ENCODE measurements at regions not wholly inside any gene's neighbourhood (a gene's known extent, or its start where the extent isn't known, plus 50 kb on each side); places are given as distances from the start of the nearest gene placed in this dataset.
"Not testable (repeated sequence)": the region's sequence is repeated elsewhere in the genome, so short reads cannot be mapped to it uniquely, and the experiment has no call there.

DNA sequence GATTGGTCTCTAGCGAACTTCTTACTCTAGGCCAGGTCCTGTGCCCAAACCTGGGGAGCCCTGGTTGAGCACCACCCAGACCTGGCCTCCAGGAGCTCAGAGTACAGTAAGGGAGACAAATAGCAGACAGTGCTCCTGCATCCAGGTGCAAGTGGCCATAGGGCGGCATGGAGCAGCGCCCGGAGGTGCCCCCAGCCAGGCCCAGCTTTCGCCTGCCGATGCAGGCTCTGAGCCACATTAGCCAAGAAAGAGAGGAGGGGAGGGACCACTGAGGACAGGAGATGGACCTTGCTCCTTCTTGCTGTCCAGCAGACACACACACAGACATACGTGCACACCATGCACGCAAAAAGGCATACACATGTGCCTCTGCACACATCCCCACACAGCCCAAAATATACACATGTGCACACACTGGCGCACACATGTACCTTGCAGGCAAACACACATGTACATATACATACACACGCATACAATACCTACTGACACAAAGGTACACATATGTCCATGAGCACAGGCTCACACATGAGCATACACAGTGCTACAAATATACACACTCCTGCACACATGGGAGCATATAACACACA lies 68.7 kb upstream of the FGF3 start:
- DNase-seq, result no peak

DNA sequence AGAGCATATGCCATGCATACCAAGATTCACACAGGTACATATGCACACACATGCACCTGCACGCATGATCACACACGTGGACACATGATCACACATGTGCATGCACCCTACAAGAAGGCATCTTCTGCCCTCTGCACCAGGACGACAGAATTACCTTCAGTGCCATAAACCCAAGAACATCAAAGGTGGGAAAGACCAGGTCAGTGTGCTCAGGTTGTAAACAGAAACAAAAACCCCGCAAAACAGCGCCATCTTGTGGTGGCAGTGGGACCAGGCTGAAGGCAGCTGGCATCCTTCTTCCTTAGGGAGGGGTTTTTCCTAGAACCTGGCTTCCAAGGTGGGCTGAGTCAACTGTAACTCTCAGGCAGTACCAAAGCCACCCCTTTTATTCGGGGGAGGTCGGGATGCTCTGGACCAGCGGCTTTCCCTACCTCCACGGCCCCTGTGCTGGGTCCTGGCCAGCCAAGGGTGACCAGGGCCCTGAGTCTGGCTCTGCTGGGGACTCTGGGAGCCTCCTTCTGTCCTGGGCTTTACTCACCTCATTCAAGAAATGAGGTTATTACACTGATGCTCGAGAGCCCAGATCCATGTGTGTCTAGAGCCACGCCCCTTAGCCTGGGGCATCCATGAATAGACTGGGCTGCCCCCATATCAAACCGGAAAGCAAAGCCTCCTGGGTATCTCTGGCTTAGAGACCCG lies 69.4 kb upstream of the FGF3 start:
- DNase-seq, result peak; percentile 80

DNA sequence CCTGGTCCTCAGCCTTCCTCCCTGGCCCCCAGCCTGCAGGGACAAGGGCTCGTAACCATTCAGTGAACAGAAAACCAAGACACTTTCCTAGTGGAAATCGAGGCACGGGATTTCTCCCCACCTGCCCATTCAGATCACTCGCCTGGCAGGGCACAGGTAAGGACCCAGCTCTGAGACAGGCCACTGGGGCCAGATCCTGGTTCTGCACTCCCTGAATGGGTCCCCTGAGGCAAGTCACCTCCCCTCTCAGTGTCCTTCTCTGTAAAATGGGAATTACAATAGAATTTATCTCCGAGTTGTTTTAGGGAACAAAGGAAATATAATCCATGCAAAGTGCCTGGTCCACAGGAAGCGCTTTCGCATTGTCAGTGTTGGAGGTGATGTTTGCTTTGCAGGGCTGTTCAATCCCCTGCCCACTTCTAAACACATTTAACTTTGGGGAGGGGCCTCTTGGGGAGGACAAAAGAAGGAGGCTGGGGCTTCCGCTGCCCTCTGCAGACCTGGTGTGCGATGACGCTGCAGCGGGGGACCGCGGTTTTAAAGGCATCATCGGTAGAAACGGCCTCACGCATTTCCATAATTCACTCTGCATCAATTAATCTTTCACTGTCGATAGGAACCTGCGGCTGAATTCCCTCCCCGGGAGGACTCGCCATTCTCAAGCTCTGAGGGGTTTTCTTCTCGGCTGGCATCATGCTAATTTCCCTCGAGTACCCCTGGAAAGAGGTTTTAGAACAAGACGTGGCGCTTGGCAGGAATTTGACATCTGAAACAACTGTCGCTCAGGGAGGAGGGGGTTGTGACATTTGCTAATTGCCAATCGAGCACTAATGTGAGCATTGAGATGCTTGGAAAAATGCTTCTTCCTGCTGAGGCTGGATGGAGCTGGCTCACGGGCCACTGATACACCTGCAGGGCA lies 70.4 kb upstream of the FGF3 start:
- DNase-seq, result no peak

DNA sequence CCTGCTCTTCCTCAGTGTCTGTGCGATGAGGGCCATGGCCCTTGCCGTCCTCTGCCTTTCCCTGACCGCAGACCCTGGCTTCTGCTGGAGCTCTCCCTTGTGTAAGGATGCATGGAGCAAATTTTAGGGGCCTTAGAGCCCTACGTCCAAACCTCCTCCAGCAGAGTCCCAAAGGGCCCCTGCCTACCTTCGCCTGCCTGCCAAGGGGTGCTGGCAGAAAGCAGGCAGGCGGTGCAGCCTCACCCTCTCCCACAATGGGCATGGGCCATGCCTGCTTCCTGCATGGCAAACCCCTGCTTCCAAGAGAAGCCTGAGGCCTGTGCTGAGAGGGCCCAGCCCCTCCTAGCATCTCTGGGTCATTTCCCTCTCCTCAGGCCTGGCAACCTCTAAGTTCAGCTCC lies 71.3 kb upstream of the FGF3 start:
- DNase-seq, result no peak

DNA sequence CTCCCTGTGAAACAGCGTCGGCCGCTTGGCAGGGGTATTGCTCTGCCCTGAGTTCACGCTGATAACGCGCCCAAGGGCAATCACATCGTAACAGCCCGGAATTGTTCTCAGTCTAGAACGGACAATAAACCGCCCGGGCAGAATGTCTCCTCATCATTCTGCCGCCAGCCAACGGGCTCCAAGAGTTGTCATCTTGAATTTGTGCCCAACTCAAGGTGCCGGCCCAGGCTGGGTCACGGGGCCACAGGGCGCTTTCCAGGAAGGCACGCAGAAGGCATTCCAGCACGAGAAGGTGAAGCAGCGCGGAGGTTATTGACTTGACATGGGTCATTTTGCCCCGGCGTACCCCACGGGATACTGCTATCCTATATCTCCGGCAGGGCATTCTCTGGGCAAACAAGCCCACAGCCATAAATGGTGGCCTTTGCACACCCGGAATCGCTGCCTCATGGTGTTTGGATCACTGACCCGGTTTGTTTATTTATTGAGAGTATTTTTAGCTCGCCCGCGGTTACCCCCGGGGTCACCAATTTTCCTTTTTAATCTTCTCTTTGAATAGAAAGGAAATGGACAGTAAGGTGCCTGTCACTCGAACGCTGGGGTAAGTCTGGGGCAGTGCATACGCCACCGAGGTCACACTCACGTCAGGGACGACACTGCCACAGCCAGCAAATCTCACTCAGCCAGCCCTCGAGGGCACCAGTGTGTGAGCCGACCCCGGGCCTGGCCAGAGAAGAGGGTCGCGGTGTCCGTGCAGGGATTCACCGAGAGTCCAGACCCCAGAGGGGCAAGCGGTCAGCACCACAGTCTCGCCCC lies 72.4 kb upstream of the FGF3 start:
- DNase-seq, result no peak

DNA sequence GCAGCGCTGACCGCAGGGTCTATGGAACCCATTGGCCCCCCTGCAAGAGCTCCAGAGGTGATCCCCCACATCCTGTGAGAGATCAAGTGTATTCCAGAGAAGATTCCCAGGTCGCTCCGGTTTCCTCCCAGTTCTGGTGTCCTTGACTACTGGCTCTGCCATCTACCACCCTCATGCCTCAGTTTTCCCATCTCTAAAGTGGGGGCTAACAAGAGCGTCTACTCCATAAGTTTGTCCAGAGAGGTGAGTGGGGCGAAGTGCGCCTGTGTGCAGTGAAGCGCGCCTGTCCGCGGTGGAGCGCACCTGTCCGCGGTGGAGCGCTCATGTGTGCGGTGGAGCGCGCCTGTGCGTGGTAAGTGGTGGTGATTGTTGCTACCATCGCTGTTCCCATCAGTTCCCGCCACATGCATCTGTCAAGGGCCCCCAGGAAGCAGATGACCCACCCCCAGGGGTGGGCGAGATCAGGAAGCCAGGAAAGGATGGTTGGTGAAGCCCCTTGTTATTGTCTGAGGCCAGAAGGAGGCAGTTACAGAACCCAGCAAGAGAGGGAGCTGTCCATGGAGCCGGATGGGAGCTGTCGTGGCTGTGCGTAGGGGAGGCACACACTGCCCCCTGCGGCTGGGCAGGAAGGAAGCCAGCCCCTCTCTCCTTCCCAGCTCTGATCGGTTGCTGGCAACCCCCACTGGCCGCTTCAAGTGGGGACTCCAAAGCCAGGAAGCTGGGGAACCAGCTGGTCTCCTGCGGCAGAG lies 73.2 kb upstream of the FGF3 start:
- no peak for DNase-seq

DNA sequence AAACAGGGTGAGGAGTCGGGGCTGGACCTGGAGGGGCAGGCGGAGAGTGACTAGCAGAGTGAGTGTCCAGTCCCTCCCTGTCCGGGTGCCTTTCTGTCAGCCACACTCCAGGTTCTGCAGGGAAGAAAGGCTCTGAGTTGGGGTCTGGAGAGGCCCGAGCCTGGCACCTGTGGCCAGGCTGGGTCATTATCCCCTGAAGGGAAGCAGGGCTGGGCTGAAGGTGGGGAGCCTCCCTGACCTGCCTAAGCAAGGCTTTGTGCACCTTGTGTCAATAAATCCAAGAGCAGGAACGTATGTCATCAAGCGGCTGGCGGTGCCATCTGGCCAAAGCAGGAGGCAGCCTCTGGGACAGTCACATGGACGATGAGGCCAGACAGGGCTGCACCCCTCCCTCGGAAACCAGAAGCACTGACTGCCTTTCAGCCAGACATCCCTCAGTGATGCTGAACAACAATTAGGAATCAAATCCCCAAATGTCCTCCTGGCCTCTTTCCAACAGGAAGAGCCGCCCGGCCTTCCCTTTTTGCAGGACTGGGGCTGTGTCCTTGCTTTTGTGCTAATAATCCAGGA lies 73.9 kb upstream of the FGF3 start:
- peak; percentile 28 for DNase-seq

DNA sequence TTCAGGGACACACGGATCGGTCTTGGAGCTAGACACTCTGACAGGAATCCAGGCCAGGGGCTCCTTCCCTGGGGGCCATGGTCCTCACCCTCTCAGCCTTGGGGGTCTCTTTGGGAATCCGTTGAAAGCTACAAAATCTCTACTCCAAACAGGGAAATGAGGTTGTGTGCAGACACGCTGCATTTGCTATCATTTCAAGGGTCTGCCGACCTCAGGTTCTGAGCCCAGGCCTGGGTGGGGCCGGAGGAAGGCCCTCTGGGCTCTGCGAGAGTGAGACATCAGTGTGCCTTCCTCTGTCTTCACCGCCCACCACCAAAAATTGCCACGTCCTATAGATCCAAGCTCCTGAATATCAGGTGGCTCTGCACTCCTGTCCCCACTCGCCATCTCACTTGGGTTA lies 74.4 kb upstream of the FGF3 start:
- no peak for DNase-seq

DNA sequence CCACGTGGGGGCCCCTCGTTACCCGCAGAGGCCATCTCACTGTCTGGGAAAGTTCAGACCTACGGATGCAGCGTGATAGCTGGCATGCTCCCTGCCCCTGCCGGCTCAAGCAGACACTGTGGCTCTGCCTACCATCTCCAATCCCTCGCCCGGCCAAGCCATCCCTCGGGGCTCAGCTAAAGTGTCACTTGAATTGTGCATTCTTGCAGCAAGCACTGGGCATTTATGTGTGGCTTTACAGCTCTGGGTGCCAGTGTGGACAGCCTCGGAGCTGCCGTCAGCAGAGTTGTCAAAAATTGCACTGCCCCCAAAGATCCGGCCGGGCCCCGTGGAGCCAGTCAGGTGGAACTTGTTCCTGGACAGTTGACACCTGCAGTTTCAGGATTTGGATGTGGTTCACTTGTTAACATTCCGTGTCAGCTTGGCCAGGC lies 75.0 kb upstream of the FGF3 start:
- DNase-seq, result no peak

DNA sequence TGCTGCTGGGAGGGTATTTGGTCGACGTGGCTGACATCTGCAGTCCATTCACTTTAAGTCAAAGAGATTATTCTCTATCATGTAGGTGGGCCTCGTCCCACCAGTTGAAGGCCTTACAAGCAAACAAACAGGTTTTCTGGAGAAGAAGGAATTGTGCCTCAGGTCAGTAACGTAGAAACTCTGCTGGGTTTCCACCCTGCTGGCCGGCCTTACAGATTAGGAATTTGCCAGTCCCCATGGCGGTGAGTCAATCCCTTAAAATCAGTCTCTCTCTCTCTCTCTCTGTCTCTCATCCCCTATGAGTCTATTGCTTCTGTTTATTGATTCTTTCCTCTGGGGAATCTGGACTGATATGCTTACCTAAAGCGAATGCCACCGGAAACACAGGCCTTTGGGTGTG lies 75.4 kb upstream of the FGF3 start:
- no peak for DNase-seq

DNA sequence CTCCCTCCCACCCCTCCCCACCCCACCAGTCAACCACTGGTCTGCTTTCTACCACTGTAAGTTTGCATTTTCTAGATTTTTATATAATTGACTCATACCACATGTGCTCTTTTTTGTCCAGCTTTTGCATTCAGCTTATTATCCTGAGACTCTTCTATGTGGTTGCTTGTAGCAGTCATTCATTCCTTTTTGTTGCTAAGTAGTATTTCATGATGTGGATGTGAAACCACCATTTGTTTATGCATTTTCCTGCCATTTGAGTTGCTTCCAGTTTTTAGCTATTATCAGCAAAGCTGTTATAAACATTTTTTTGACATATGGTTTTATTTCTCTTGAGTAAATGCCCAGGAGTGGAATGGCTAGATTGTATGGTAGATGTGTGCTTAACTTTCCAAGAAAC lies 77.0 kb upstream of the FGF3 start:
- DNase-seq, result no peak

DNA sequence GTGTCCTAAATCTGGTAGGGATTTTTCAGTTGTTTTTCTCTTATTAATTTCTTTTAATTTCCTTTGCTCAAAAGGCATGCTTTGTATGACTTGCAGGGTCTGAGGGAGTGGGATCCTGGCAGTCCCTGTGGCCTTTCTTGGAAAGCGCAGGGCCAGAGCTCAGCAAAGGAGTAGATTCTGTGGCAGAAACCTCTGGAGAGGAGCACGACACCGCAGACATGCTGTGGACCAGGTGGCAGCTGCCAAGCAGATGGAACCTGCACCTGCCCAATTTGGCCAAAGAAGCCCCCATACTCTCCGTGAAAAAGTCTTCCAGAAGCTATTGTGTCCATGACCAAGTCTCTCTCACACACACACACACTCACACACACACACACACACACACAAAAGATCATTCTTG lies 78.9 kb upstream of the FGF3 start:
- no peak for DNase-seq

DNA sequence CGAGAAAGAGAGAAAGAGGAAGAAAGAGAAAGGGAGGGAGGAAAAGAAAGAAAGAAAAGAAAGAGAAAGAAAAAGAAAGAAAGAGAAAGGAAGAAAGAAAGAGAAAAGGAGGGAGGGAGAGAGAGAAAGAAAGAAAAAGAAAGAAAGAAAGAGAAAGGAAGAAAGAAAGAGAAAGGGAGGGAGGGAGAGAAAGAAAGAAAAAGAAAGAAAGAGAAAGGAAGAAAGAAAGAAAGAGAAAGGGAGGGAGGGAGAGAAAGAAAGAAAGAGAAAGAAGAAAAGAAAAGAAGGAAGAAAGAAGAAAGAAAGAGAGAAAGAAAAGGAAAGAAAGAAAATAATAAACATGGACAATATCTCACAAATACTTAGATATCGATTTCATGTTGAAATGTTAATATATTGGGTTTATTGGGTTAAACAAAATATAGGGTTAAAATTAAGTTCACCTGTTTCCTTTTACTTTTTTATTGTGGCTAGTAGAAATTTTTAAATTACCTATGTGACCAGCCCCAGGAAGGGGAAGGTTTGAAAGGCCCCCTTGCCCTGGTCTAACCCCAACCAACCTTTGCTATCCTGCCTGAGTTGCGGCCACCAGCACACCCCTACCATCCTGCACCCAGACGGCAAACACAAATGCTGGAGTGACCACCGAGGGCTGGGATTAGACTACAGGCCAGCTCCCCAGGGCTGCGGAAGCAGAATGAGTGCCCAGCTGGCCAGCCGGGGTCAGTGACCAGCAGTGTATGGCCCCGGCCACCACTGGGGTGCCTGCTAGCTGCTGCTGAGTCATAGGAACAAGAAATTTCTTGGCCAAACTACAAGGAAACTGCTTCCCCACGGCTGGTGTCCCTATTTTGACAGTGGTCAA lies 81.0 kb upstream of the FGF3 start:
- DNase-seq, result no peak

DNA sequence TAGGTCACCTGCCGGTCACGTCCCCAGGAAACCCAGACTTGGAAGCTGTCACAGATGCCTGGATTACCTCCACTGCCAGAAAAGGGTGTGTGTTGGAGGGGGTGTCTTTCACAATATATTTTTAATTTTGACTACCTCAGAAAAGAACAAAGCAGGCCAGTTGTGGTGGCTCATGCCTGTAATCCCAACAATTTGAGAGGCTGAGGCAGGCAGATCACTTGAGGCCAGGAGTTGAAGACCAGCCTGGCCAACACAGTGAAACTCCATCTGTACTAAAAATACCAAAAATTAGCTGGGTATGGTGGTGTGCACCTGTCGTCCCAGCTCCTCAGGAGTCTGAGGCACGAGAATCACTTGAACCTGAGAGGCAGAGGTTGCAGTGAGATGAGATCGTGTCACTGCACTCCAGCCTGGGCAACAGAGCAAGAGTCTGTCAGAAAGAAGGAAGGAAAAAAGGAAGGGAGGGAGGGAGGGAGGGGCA lies 81.6 kb upstream of the FGF3 start:
- DNase-seq, result not testable (repeated sequence)

DNA sequence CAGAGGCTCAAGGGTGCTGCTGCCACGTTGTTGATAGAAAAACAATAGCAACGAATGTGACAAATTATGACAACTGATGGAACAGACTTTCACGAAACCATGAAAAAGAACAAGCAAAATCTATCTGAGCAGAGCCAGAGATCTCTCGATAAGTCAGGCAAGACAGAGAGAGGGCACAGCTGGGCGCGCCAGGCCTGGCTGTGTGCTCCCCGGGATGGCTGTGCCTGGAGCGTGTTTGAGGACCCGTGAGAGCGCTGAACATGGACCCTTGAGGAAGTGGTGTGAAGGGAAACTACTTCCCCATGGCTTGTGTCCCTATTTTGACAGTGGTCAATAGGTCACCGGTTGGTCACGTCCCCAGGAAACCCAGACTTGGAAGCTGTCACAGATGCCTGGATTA lies 83.1 kb upstream of the FGF3 start:
- DNase-seq, result no peak

DNA sequence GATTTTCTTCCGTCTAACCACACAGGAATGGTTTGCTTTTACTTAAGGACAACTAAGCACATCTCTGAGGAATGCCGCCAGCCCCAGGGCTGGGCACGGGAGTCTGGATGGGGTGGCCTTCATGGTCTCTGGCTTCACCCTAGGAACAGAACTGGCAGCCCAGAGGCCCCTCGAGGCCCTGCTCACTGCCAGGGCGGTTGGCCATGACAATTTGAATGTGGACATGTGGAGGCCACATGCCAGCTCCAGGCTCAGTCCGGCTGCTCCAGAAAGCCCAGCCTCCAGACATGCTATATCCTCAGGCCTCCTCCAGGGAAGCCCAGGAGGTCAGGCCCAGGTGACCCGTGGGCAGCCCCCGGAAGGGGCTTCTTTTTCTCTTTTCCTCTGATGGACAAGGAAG lies 84.0 kb upstream of the FGF3 start:
- DNase-seq, result no peak

DNA sequence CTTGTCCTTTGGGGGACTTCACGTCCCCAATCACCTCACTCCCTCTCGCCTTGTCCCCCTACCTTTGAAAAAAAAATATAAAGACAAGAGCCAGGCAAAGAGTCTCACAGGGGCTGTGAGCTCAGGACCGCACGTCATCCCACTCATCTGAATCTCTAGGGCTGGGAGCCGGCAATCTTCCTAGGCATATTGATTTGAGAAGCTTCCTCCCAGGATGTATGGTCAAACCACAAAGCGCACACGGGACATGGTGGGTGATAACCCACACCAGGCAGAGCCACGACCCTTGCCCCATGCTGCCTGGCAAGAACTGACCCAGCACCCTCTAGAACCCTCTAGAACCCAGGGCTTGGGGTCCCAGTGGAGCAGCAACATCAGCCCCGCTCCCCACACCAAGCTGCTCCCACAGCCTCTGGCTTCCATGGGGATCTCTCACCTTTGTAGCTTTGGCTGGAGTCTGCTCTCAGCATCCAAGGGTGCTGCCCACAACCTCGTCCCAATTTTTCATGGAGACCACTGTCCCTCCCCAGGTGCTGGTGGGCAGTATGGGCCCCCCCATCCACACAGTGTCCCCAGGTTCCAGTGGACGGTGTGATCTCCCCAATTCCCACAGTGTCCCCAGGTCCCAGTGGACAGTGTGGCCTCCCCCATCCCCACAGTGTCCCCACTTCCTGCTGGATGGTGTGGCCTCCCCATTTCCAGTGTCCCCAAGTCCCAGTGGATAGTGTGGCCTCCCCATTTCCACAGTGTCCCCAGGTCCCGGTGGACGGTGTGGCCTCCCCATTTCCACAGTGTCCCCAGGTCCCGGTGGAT lies 85.2 kb upstream of the FGF3 start:
- no peak for DNase-seq

DNA sequence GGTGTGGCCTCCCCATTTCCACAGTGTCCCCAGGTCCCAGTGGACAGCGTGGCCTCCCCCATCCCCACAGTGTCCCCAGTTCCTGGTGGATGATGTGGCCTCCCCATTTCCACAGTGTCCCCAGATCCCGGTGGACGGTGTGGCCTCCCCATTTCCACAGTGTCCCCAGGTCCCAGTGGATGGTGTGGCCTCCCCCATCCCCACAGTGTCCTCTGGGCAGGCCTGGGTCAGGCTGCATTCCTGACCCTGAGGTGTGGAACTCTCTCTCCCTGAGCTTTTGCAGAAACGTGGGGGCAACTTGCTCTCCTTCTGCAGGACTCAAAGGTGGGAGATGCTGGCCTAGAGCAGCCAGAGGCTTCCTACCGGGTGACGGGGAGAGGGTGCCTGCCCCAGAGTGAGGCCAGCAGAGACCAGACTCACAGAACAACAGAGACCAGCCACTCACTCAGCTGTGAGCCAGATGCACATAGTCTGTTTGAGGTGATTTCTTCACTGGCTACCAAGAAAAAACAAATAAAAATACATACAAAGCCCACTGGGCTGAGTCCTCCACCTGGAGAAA lies 85.8 kb upstream of the FGF3 start:
- DNase-seq, result no peak

DNA sequence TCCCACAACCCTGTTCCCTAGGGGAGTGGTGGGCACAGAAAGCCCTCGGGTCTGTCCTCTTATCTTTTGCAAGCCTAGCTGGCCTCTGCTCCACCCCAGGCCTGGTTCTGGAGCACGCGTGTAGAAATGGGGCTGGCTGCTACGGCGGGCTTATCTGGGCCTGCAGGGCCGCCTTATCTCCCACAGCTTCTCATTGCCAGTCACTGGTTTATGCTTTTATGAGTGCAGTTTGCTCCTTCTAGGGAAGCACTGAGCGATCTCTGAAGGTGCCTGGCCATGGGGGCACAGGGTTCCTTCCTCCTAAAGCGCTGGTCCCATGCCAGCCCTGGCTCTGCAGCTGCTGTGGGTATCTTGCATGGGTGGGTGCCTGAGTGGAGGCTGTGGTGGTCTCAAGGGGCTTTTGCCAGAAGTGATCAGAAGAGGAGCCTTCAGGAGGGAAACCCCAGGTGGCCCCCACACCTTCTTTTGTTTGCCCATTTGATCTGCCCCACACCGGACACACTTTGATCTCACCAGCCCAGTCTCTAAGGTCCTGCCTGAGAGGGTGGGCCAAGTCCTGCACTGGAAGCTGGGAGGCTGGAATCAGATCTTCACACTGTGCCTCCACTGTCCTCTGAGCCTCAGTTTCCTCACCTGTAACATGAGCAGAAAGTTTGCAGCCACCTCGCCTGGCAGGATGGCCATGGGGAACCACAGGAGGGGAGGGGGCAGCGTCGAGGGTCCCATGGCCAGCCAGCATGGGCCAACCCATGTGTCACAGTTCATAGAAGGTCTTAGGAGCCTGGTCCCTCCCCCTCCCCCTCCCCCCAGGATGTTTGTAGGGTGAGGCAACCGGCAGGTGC lies 86.6 kb upstream of the FGF3 start:
- DNase-seq, result no peak
